ENCODE measurements at regions not wholly inside any gene's neighbourhood (a gene's known extent, or its start where the extent isn't known, plus 50 kb on each side); places are given as distances from the start of the nearest gene placed in this dataset.

DNA sequence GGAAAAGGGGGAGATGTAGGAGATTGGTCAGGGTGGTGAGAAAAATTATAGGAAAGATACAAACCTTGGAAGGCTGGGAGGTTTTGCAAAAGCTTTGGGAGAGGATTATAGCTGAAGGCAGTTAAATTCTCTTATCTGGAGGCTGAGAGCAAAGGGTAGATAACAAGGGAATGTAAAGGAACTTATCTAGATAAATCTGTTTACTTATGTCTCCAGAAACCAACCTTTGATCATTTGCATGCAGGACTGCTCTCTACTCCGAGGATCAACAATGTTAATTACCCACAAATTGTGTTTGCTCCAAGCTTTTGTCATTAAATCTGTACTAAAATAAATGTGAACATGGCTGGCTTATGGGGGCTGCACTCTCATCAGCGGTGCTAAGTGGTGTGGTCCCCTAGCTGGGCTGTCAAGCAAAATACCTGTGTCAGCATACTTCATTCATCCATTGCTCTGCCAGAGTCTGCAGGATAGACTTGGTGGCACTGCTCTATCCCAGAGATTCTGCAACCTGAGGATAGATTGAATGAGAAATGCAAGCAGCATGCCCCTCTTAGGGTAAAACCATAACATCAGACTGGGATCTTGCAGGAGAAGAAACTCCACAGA, 1599.2 kb upstream of the TENM4 start (continued):
- TF ChIP-seq, protein P1, sequence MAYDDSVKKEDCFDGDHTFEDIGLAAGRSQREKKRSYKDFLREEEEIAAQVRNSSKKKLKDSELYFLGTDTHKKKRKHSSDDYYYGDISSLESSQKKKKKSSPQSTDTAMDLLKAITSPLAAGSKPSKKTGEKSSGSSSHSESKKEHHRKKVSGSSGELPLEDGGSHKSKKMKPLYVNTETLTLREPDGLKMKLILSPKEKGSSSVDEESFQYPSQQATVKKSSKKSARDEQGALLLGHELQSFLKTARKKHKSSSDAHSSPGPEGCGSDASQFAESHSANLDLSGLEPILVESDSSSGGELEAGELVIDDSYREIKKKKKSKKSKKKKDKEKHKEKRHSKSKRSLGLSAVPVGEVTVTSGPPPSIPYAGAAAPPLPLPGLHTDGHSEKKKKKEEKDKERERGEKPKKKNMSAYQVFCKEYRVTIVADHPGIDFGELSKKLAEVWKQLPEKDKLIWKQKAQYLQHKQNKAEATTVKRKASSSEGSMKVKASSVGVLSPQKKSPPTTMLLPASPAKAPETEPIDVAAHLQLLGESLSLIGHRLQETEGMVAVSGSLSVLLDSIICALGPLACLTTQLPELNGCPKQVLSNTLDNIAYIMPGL (CRISPR knock-in tag; IDR thresholded peaks at IDR 0.05; ENCODE audit: borderline replicate concordance in 1 of 2, low read depth in 1 of 2): no peak
- no peak for TF ChIP-seq SP4 (CRISPR knock-in tag; IDR thresholded peaks at IDR 0.05)
- TF ChIP-seq ZNF143 (CRISPR knock-in tag; IDR thresholded peaks at IDR 0.05): no peak
- TF ChIP-seq ZHX1 (CRISPR knock-in tag; IDR thresholded peaks at IDR 0.05; ENCODE audit: low read depth): no peak
- TF ChIP-seq, protein P2, sequence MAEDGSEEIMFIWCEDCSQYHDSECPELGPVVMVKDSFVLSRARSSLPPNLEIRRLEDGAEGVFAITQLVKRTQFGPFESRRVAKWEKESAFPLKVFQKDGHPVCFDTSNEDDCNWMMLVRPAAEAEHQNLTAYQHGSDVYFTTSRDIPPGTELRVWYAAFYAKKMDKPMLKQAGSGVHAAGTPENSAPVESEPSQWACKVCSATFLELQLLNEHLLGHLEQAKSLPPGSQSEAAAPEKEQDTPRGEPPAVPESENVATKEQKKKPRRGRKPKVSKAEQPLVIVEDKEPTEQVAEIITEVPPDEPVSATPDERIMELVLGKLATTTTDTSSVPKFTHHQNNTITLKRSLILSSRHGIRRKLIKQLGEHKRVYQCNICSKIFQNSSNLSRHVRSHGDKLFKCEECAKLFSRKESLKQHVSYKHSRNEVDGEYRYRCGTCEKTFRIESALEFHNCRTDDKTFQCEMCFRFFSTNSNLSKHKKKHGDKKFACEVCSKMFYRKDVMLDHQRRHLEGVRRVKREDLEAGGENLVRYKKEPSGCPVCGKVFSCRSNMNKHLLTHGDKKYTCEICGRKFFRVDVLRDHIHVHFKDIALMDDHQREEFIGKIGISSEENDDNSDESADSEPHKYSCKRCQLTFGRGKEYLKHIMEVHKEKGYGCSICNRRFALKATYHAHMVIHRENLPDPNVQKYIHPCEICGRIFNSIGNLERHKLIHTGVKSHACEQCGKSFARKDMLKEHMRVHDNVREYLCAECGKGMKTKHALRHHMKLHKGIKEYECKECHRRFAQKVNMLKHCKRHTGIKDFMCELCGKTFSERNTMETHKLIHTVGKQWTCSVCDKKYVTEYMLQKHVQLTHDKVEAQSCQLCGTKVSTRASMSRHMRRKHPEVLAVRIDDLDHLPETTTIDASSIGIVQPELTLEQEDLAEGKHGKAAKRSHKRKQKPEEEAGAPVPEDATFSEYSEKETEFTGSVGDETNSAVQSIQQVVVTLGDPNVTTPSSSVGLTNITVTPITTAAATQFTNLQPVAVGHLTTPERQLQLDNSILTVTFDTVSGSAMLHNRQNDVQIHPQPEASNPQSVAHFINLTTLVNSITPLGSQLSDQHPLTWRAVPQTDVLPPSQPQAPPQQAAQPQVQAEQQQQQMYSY (CRISPR knock-in tag; IDR thresholded peaks at IDR 0.05): no peak
- TF ChIP-seq MED8 (CRISPR knock-in tag; IDR thresholded peaks at IDR 0.05; ENCODE audit: insufficient replicate concordance): no peak
- no peak for TF ChIP-seq MEF2D (CRISPR knock-in tag; IDR thresholded peaks at IDR 0.05)
- no peak for TF ChIP-seq SMARCC2 (IDR thresholded peaks at IDR 0.05)
- no peak for TF ChIP-seq ZNF337 (CRISPR knock-in tag; IDR thresholded peaks at IDR 0.05; ENCODE audit: borderline replicate concordance, low read depth)
- no peak for TF ChIP-seq KDM3A (CRISPR knock-in tag; IDR thresholded peaks at IDR 0.05; ENCODE audit: low read depth)
- TF ChIP-seq AFF4 (CRISPR knock-in tag; IDR thresholded peaks at IDR 0.05): no peak
- TF ChIP-seq, protein P3, sequence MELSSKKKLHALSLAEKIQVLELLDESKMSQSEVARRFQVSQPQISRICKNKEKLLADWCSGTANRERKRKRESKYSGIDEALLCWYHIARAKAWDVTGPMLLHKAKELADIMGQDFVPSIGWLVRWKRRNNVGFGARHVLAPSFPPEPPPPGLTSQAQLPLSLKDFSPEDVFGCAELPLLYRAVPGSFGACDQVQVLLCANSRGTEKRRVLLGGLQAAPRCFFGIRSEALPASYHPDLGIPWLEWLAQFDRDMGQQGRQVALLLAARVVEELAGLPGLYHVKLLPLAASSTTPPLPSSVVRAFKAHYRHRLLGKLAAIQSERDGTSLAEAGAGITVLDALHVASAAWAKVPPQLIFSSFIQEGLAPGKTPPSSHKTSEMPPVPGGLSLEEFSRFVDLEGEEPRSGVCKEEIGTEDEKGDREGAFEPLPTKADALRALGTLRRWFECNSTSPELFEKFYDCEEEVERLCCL (CRISPR knock-in tag; IDR thresholded peaks at IDR 0.05; ENCODE audit: borderline replicate concordance): no peak
- no peak for TF ChIP-seq ATF5 (CRISPR knock-in tag; IDR thresholded peaks at IDR 0.05; ENCODE audit: low read depth)
